NT2/D1 (cell line): ENCODE measurements at regions not wholly inside any gene's neighbourhood (a gene's known extent, or its start where the extent isn't known, plus 50 kb on each side); places are given as distances from the start of the nearest gene placed in this dataset.

Experiments
- DNase-seq: peaks from one replicate; pipeline ENCODE4 v3.0.0-alpha.2; 2011; ENCODE audit warnings: low read depth, low spot score
- H3K27me3 ChIP-seq: 2 replicates; pipeline ENCODE4 v1.6.0; 2011; ENCODE audit warnings: mild to moderate bottlenecking; ENCODE audit not compliant: insufficient read length, insufficient read depth
- H3K36me3 ChIP-seq: 2 replicates; pipeline ENCODE4 v1.6.1; 2011; ENCODE audit warnings: mild to moderate bottlenecking, low read length, mixed read lengths; ENCODE audit not compliant: insufficient read depth, insufficient read length
- H3K4me1 ChIP-seq: 2 replicates; pipeline ENCODE4 v1.5.1; 2011; ENCODE audit not compliant: insufficient read depth, insufficient read length
- H3K4me3 ChIP-seq: 2 replicates; pipeline ENCODE4 v1.5.1; 2011; ENCODE audit warnings: low read depth; ENCODE audit not compliant: insufficient read length
- H3K9ac ChIP-seq: 2 replicates; pipeline ENCODE4 v1.6.0; 2011; ENCODE audit warnings: low read depth; ENCODE audit not compliant: insufficient read length
- H3K9me3 ChIP-seq: 2 replicates; pipeline ENCODE4 v1.5.1; 2011; ENCODE audit warnings: mild to moderate bottlenecking, low read length; ENCODE audit not compliant: insufficient read depth
- SUZ12 ChIP-seq: IDR thresholded peaks from 2 replicates; pipeline ENCODE4 v1.6.1; 2011; ENCODE audit not compliant: insufficient read length, insufficient read depth; ENCODE audit errors: extremely low read depth
- YY1 ChIP-seq: IDR thresholded peaks from 2 replicates; pipeline ENCODE4 v1.6.1; 2011; ENCODE audit not compliant: insufficient read length, insufficient read depth
- ZNF274 ChIP-seq: IDR thresholded peaks from 2 replicates; pipeline ENCODE4 v1.6.1; 2011; ENCODE audit warnings: mild to moderate bottlenecking, low read depth, low read length

DNA sequence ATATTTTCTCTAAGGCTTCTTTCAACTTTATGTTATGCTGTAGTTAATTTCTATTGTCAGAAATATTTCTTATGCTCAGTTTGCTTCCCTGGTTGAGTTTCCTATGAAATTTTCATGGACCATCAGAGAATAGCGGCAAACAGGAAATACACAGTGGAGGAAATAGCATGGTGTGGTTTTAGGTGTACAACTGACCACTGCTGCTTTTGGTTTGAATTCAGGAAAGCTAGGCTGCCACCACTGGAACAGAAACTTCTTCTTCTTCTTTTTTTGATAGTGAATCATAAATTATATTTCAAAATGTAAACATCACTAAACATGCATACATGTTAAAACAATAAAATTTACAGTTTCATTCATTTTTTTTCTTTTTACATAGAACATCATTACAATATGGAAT lies 316.6 kb upstream of the TGFBR2 start:
- no peak for TF ChIP-seq SUZ12
- TF ChIP-seq ZNF274: no peak
- no peaks in the 10 kb centered on the region for H3K36me3 ChIP-seq
- no peaks in the 10 kb centered on the region for H3K9me3 ChIP-seq
- H3K27me3 ChIP-seq: no peaks in the 10 kb centered on the region
- H3K4me1 ChIP-seq: no peaks in the 10 kb centered on the region
- no peak overlapping the region for H3K4me3 ChIP-seq
- H3K9ac ChIP-seq: no peak overlapping the region
- no peak for DNase-seq

- no peak overlapping the region for H3K9ac ChIP-seq
- DNase-seq: no peak
These were observed 315.9 kb upstream of the TGFBR2 start for GRCh38 chr3:30290479-30290878.

DNA sequence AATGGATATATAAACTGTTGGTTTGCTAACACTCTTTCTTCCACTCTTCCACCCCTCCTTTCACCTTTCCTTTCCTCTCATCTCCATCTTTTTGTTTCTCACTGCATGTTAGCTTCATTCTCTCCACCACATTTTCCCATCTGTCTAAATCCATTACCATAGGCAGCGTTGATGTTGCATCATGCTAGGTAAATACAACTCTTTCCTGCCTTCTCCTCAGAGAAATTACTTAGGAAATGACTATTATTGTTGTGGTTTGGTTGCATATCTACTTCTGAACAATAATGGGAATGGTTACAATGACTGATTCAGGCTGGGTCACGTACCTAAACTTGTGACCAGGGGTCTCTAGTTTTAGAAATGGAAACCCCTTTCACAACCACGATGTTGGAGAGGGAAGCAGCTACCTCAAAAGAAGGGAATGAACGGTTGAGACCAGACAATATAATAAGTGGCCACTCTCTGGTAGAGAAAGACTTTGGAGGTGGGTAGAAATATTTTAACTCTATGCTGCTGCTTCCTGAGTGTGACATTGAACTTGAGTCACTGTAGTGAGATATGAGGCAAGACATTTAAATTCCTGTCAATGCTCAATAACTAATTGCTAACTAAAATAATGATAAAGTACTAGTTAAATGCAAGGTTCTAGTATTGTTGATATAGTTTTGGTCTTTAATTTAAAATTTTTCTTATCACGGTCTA lies 314.1 kb upstream of the TGFBR2 start:
- H3K4me3 ChIP-seq: no peak overlapping the region
- no peak for TF ChIP-seq ZNF274
- TF ChIP-seq SUZ12: no peak
- no peak for TF ChIP-seq YY1
- no peaks in the 10 kb centered on the region for H3K36me3 ChIP-seq
- H3K4me1 ChIP-seq: no peaks in the 10 kb centered on the region
- DNase-seq: no peak
- H3K9me3 ChIP-seq: no peaks in the 10 kb centered on the region
- no peaks in the 10 kb centered on the region for H3K27me3 ChIP-seq
- no peak overlapping the region for H3K9ac ChIP-seq

More at GRCh38 chr3:30290479-30290878, 315.9 kb upstream of the TGFBR2 start:
- Histone ChIP-seq H3K36me3 (no peaks in the 10 kb centered on the region), H3K27me3 (no peaks in the 10 kb centered on the region), H3K9me3 (no peaks in the 10 kb centered on the region), H3K4me1 (no peaks in the 10 kb centered on the region), H3K4me3 (no peak overlapping the region)
- no peak for TF ChIP-seq ZNF274
- TF ChIP-seq SUZ12: no peak
- TF ChIP-seq YY1: no peak

GRCh38 chr3:30293621-30294240 lies 312.7 kb upstream of the TGFBR2 start:
- H3K9me3 ChIP-seq: no peaks in the 10 kb centered on the region
- DNase-seq: no peak
- H3K4me1 ChIP-seq: no peaks in the 10 kb centered on the region
- H3K36me3 ChIP-seq: no peaks in the 10 kb centered on the region
- no peak overlapping the region for H3K4me3 ChIP-seq
- H3K9ac ChIP-seq: no peak overlapping the region
- H3K27me3 ChIP-seq: no peaks in the 10 kb centered on the region
- TF ChIP-seq ZNF274 (no peak), YY1 (no peak), SUZ12 (no peak)

- TF ChIP-seq YY1 (no peak), ZNF274 (no peak), SUZ12 (no peak)
- H3K4me1 ChIP-seq: no peaks in the 10 kb centered on the region
- no peaks in the 10 kb centered on the region for H3K27me3 ChIP-seq
- H3K9ac ChIP-seq: no peak overlapping the region
- DNase-seq: no peak
- H3K4me3 ChIP-seq: no peak overlapping the region
- no peaks in the 10 kb centered on the region for H3K36me3 ChIP-seq
- H3K9me3 ChIP-seq: no peaks in the 10 kb centered on the region
These were observed 312.1 kb upstream of the TGFBR2 start for GRCh38 chr3:30294241-30294667.

DNA sequence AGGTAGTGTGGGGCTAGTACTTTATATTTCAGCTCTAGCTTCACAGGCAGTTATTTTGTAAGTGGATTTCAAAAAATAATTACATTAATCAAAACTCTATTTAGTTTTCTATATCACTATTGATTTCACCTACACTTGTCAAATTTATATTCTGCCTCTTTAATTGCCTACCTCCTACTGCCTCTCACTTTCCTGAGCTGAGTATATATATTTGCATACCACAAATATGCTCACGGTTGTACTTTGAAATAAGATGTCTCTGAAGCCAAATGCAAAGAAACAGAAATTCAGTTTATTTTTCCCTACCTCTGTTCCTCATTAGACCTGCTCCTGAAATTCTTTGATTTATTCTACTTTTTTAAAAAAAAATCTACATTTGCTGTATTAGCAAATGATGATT lies 309.3 kb upstream of the TGFBR2 start:
- Histone ChIP-seq H3K27me3 (no peaks in the 10 kb centered on the region), H3K9me3 (no peaks in the 10 kb centered on the region), H3K4me3 (no peak overlapping the region), H3K4me1 (no peaks in the 10 kb centered on the region), H3K9ac (no peak overlapping the region), H3K36me3 (no peaks in the 10 kb centered on the region)
- DNase-seq: no peak
- TF ChIP-seq YY1: no peak
- TF ChIP-seq SUZ12: no peak
- no peak for TF ChIP-seq ZNF274

DNA sequence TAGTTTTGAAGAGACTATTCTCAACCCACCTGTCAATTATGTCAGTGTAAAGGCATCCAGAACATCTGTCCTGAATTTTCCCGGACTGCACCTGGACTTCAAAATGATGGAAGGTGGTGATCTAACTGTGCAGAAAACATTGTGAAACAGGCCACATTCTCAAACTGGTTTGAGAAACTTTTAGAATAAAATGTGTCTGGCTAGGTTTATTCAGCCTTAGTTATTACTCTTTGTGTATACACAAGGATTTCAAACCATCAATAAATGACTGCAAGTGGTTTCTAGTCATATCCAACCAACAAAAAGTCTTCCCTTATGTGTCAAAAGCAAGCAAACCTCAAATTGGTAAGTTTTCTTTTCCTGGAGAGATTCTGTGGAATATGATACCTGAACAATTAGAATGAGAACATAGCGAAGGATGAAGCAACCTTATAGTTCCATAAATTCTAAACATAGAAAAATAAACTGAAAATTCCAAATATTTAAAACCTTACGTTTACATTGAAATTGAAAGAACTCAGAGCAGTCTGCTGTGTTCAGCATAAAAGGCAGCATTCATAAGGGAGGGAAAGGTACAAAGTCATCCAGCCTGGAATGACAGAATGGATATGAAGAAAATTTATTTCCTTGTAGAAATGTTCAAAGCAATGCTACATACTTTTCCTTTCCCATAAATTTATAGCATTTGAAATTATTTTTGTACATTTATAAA lies 306.6 kb upstream of the TGFBR2 start:
- peaks cover 10% of the 10 kb centered on the region; the same call in 1 of the 2 replicates for H3K9me3 ChIP-seq
- H3K4me1 ChIP-seq: no peaks in the 10 kb centered on the region
- no peak overlapping the region for H3K9ac ChIP-seq
- DNase-seq: no peak
- H3K4me3 ChIP-seq: no peak overlapping the region
- no peaks in the 10 kb centered on the region for H3K36me3 ChIP-seq
- no peak for TF ChIP-seq ZNF274
- TF ChIP-seq YY1: no peak
- no peak for TF ChIP-seq SUZ12
- H3K27me3 ChIP-seq: no peaks in the 10 kb centered on the region
